ENCODE measurements at regions not wholly inside any gene's neighbourhood (a gene's known extent, or its start where the extent isn't known, plus 50 kb on each side); places are given as distances from the start of the nearest gene placed in this dataset.

GRCh38 chr6:37551002-37551401 is 51.3 kb upstream of the CCDC167 start:
- no peak overlapping the region for H3K14ac ChIP-seq (replicated peaks; ENCODE audit: low read depth, low read length)
- no peak overlapping the region for H3K4me2 ChIP-seq (ENCODE audit: low read depth, low read length)
- no peak overlapping the region for H3K23ac ChIP-seq (ENCODE audit: low read depth, low read length)
- no peak overlapping the region for H3K27ac ChIP-seq (ENCODE audit: insufficient read depth, low read length)
- H3K9me1 ChIP-seq (ENCODE audit: insufficient read depth, low read length) = peaks cover 7% of the 10 kb centered on the region; the same call in 1 of the 2 replicates
- no peak overlapping the region for H3K4ac ChIP-seq (ENCODE audit: low read depth, low read length)
- H2BK20ac ChIP-seq (ENCODE audit: low read depth, low read length) = no peak overlapping the region; the same call in 1 of the 2 replicates
- ATAC-seq (ENCODE audit: low read depth) (no peak), DNase-seq (no peak)
- H4K5ac ChIP-seq (ENCODE audit: low read depth, low read length) = no peak overlapping the region
- H3K4me3 ChIP-seq (ENCODE audit: insufficient read depth, low read depth, low read length) = no peak overlapping the region
- H3K56ac ChIP-seq (ENCODE audit: extremely low read depth, insufficient read depth, low read length) = no peak overlapping the region
- H3K9ac ChIP-seq (ENCODE audit: low read depth, low read length) = no peak overlapping the region
- H4K20me1 ChIP-seq (ENCODE audit: insufficient read depth, low read length) = no peaks in the 10 kb centered on the region; the same call in 1 of the 2 replicates
- no peaks in the 10 kb centered on the region for H3K9me3 ChIP-seq (ENCODE audit: control insufficient read depth, insufficient read depth, low read length)
- no peaks in the 10 kb centered on the region for H3K79me1 ChIP-seq (ENCODE audit: low read depth in 1 of 2, low read length in 2 of 2)
- H3K18ac ChIP-seq (ENCODE audit: low read depth, low read length) = no peak overlapping the region
- H3K4me1 ChIP-seq (ENCODE audit: control insufficient read depth, insufficient read depth, low read length) = peaks cover 17% of the 10 kb centered on the region
- no peak overlapping the region for H2BK120ac ChIP-seq (ENCODE audit: low read depth, low read length)
- no peak overlapping the region for H2BK15ac ChIP-seq (ENCODE audit: low read depth, low read length)
- CTCF ChIA-PET = no interaction called here
- TF ChIP-seq MXI1 (IDR thresholded peaks at IDR 0.05; ENCODE audit: borderline replicate concordance, low read depth, low read length) (no peak), RFX5 (IDR thresholded peaks at IDR 0.05; ENCODE audit: low read depth, low read length) (no peak), FOS (IDR thresholded peaks at IDR 0.05; ENCODE audit: low read depth, low read length) (no peak), CTCF (conservative IDR thresholded peaks at IDR 0.05; ENCODE audit: low read depth, low read length) (no peak), CHD1 (IDR thresholded peaks at IDR 0.05; ENCODE audit: low read depth, low read length) (no peak), SMC3 (IDR thresholded peaks at IDR 0.05; ENCODE audit: low read depth, low read length) (no peak), CEBPB (IDR thresholded peaks at IDR 0.05; ENCODE audit: low read depth, low read length) (no peak), BHLHE40 (IDR thresholded peaks at IDR 0.05; ENCODE audit: low read depth, low read length) (no peak), MAFK (IDR thresholded peaks at IDR 0.05; ENCODE audit: low read depth, low read length) (no peak)
- dilution Hi-C loops (cut with HindIII; ENCODE audit: low sequenced_read_pairs, unreplicated experiment) (no loop called here), in situ Hi-C loops (cut with MboI; ENCODE audit: low sequenced_read_pairs) (no loop called here), intact Hi-C loops (cut with micrococcal nuclease) (no loop called here)
- no peak overlapping the region for H2AK5ac ChIP-seq (ENCODE audit: low read depth, low read length)
- no peak overlapping the region for H4K91ac ChIP-seq (ENCODE audit: insufficient read depth, low read depth, low read length)
- H2AK9ac ChIP-seq (replicated peaks; ENCODE audit: low read depth, low read length, poor library complexity) = no peak overlapping the region
- peaks cover 2% of the 10 kb centered on the region for H3K27me3 ChIP-seq (ENCODE audit: control insufficient read depth, insufficient read depth, low read length)
- no CpG with 5 or more reads among the region's 3 CpGs for WGBS, 2 experiments (ENCODE audit: extremely low coverage in 2 of 2, insufficient read length in 1 of 2)
- POLR2A ChIA-PET (ENCODE audit: unreplicated experiment) = no interaction called here
- H2BK5ac ChIP-seq (ENCODE audit: low read depth, low read length, poor library complexity, severe bottlenecking) = no peak overlapping the region
- no peak overlapping the region for H2AFZ ChIP-seq (replicated peaks; ENCODE audit: low read length, poor library complexity)
- no peak overlapping the region for H4K8ac ChIP-seq (ENCODE audit: low read depth in 2 of 2, low read length in 2 of 2)
- no TSS peak for BruUV-seq (replicated peaks)
- H3K36me3 ChIP-seq (ENCODE audit: control insufficient read depth, insufficient read depth, low read length) = no peaks in the 10 kb centered on the region
